HepG2 (cell line): ENCODE measurements at regions not wholly inside any gene's neighbourhood (a gene's known extent, or its start where the extent isn't known, plus 50 kb on each side); places are given as distances from the start of the nearest gene placed in this dataset.

ENCODE experiments used
- ATAC-seq: fragments of 200-7000 bp; cut with Tn5 transposase; 3 replicates; pipeline ENCODE4 v1.9.1; 2020; ENCODE audit warnings: mild to moderate bottlenecking, moderate library complexity
- BruUV-seq: library from RNA; stranded (reverse); fragments of 400-500 nt; replicated peaks from 2 replicates; lab custom pipeline; 2021; lab: Mats Ljungman, UMichigan
- CTCF ChIA-PET: fragments of 300-600 bp; formaldehyde crosslinking; extraction: SDS; loops from one replicate; lab custom pipeline; 2021; ENCODE audit warnings: low total read pairs, inconsistent platforms, low intra/inter-chr PET ratio; lab: Yijun Ruan, JAX
- POLR2A ChIA-PET: fragments of 350-600 bp; sonication (Branson Sonifier 250); formaldehyde crosslinking; loops from one replicate; lab custom pipeline; 2020; ENCODE audit warnings: antibody characterized with exemption, inconsistent platforms; lab: Yijun Ruan, JAX
- DNase-seq: peaks from one replicate; pipeline ENCODE4 v3.0.0-alpha.2; 2015; ENCODE audit warnings: low spot score
- FAIRE-seq: peaks from 3 replicates; lab custom pipeline; 2011; peaks lifted over from hg19 to GRCh38; lab: Jason Lieb, UNC
- H2AFZ ChIP-seq: one replicate; pipeline ENCODE4 v1.6.1; 2011; ENCODE audit warnings: low read length, inconsistent platforms
- H3K27ac ChIP-seq: fragments of 300-600 bp; 3 replicates; pipeline ENCODE4 v1.8.0; 2011; ENCODE audit warnings: mixed run types, mild to moderate bottlenecking, mixed read lengths, low read length, inconsistent platforms; ENCODE audit not compliant: insufficient read depth; ENCODE audit errors: extremely low read length
- H3K27me3 ChIP-seq, 2 experiments: fragments of 200-600 bp in 1 of 2; 2 replicates in 1 of 2; 3 replicates in 1 of 2; pipeline versions ENCODE4 v1.6.0 to v1.8.0; 2011; ENCODE audit warnings: low read length in 2 of 2, mild to moderate bottlenecking in 2 of 2, moderate library complexity in 2 of 2, inconsistent platforms in 1 of 2; ENCODE audit not compliant: insufficient read depth in 2 of 2, control insufficient read depth in 1 of 2
- H3K36me3 ChIP-seq, 2 experiments: fragments of 200-600 bp in 1 of 2; replicated peaks in 1 of 2; 2 replicates in 1 of 2; 3 replicates in 1 of 2; pipeline versions ENCODE4 v1.5.1 to v1.8.0; 2011; ENCODE audit warnings: low read length in 2 of 2, inconsistent platforms in 1 of 2; ENCODE audit not compliant: insufficient read depth in 2 of 2, control insufficient read depth in 1 of 2
- H3K4me1 ChIP-seq: 2 replicates; pipeline ENCODE4 v1.5.1; 2012; ENCODE audit warnings: low read length, inconsistent platforms; ENCODE audit not compliant: insufficient read depth
- H3K4me2 ChIP-seq: 2 replicates; pipeline ENCODE4 v1.6.0; 2011; ENCODE audit warnings: low read depth, low read length, inconsistent platforms
- H3K4me3 ChIP-seq, 3 experiments: fragments of 200-600 bp in 1 of 3; sonication (generic), shearing (Covaris generic) in 1 of 3; replicated peaks in 1 of 3; 2 replicates each; pipeline ENCODE4 v1.5.1; 2011 to 2016; ENCODE audit warnings: low read length in 3 of 3, inconsistent platforms in 2 of 3, low read depth in 2 of 3, mild to moderate bottlenecking in 2 of 3, control low read depth in 1 of 3, mixed read lengths in 1 of 3; ENCODE audit not compliant: insufficient read depth in 1 of 3
- H3K79me2 ChIP-seq: one replicate; pipeline ENCODE4 v1.6.1; 2011; ENCODE audit warnings: low read length, inconsistent platforms; ENCODE audit not compliant: insufficient read depth
- H3K9ac ChIP-seq: 2 replicates; pipeline ENCODE4 v1.6.0; 2011; ENCODE audit warnings: mild to moderate bottlenecking, low read depth, low read length, inconsistent platforms; ENCODE audit not compliant: insufficient read depth
- H3K9me3 ChIP-seq: 2 replicates; pipeline ENCODE4 v1.5.1; 2012; ENCODE audit warnings: mild to moderate bottlenecking, low read length
- H4K20me1 ChIP-seq: 2 replicates; pipeline ENCODE4 v1.6.0; 2011; ENCODE audit warnings: inconsistent platforms, mild to moderate bottlenecking, low read length, moderate library complexity; ENCODE audit not compliant: insufficient read depth
- AKAP8 ChIP-seq: sonication (generic); formaldehyde crosslinking; IDR thresholded peaks from 2 replicates; pipeline ENCODE4 v1.5.1; 2020; ENCODE audit warnings: mild to moderate bottlenecking, missing genetic modification reagents
- ARID5B ChIP-seq: IDR thresholded peaks from 2 replicates; pipeline ENCODE4 v1.4.0; 2020; ENCODE audit warnings: mild to moderate bottlenecking, missing genetic modification reagents
- PAXIP1 ChIP-seq: sonication (generic); formaldehyde crosslinking; conservative IDR thresholded peaks from 2 replicates; pipeline ENCODE4 v1.4.0; 2020; ENCODE audit warnings: mild to moderate bottlenecking, missing genetic modification reagents, moderate library complexity
- SRSF9 ChIP-seq: fragments of 200-400 bp; formaldehyde crosslinking; IDR thresholded peaks from 2 replicates; pipeline ENCODE4 v1.6.1; 2018; ENCODE audit warnings: borderline replicate concordance, mild to moderate bottlenecking, low read depth, low read length; ENCODE audit not compliant: insufficient read depth, poor library complexity, severe bottlenecking
- TAF15 ChIP-seq: fragments of 200-400 bp; formaldehyde crosslinking; IDR thresholded peaks from one replicate; pipeline ENCODE4 v1.6.1; 2018; ENCODE audit warnings: mild to moderate bottlenecking, low read depth, low read length; ENCODE audit not compliant: poor library complexity, severe bottlenecking
- TFDP1 ChIP-seq: IDR thresholded peaks from 2 replicates; pipeline ENCODE4 v1.6.1; 2016; ENCODE audit warnings: missing compliant biosample characterization, missing genetic modification reagents, borderline replicate concordance
- ZBTB20 ChIP-seq: sonication (generic); formaldehyde crosslinking; IDR thresholded peaks from 2 replicates; pipeline ENCODE4 v1.8.1; 2023; ENCODE audit warnings: missing genetic modification reagents, low read depth, mild to moderate bottlenecking, borderline replicate concordance
- ZNF276 ChIP-seq: sonication (generic); formaldehyde crosslinking; IDR thresholded peaks from 2 replicates; pipeline ENCODE4 v1.4.0; 2020; ENCODE audit warnings: mild to moderate bottlenecking, low read depth, missing genetic modification reagents
- in situ Hi-C: cut with HindIII; loops from 2 replicates; pipeline ENCODE4 v1.10.0; 2017; ENCODE audit warnings: low pct_unique_long_range_greater_than_20kb; ENCODE audit not compliant: extremely low pct_ligation_motif_present
- intact Hi-C: fragments of 100-400 bp; cut with micrococcal nuclease; formaldehyde crosslinking; loops from one replicate; pipeline ENCODE4 v1.10.0; 2022; ENCODE audit not compliant: unreplicated experiment

- no peaks in the 10 kb centered on the region for H3K4me1 ChIP-seq
- H3K4me3 ChIP-seq: no peak overlapping the region
- intact Hi-C loops: no loop called here
- no peaks in the 10 kb centered on the region for H3K79me2 ChIP-seq
- ChIA-PET POLR2A (no interaction called here), CTCF (no interaction called here)
- H3K9ac ChIP-seq: no peak overlapping the region
- H2AFZ ChIP-seq: no peak overlapping the region
- TF ChIP-seq SRSF9: no peak
- TF ChIP-seq ARID5B (CRISPR knock-in tag): no peak
- TF ChIP-seq AKAP8 (CRISPR knock-in tag): no peak
- TF ChIP-seq PAXIP1 (CRISPR knock-in tag): no peak
- TF ChIP-seq TFDP1 (CRISPR knock-in tag): no peak
- no peak for TF ChIP-seq ZBTB20 (CRISPR knock-in tag)
- no peak for TF ChIP-seq ZNF276 (CRISPR knock-in tag)
- TF ChIP-seq TAF15: no peak
- H3K9me3 ChIP-seq: peaks cover 46% of the 10 kb centered on the region
- in situ Hi-C loops: no loop called here
- DNase-seq (no peak), ATAC-seq (no peak), FAIRE-seq (no peak)
- no peak overlapping the region for H3K4me2 ChIP-seq
- H3K27me3 ChIP-seq: no peaks in the 10 kb centered on the region
- no peaks in the 10 kb centered on the region for H3K36me3 ChIP-seq
- no peak overlapping the region for H3K27ac ChIP-seq
- no peaks in the 10 kb centered on the region for H4K20me1 ChIP-seq
- no TSS peak for BruUV-seq
Observed at GRCh38 chr13:104530741-104531140, 1464.5 kb upstream of the SLC10A2 start.
